Stimulated activated CD8-positive, alpha-beta memory T cell treated with anti-CD3 and anti-CD28 coated beads, Interleukin-4, amount 100 ng/mL, for 24 hours (primary cell): ENCODE measurements at regions not wholly inside any gene's neighbourhood (a gene's known extent, or its start where the extent isn't known, plus 50 kb on each side); places are given as distances from the start of the nearest gene placed in this dataset.
"Not testable (repeated sequence)": the region's sequence is repeated elsewhere in the genome, so short reads cannot be mapped to it uniquely, and the experiment has no call there.

Experiments
- DNase-seq: peaks from one replicate; pipeline ENCODE4 v3.0.0-alpha.2; 2020; ENCODE audit warnings: low read depth

GRCh38 chr4:82077471-82077995 is 296.3 kb downstream of the HNRNPD start:
- DNase-seq = not testable (repeated sequence)

DNA sequence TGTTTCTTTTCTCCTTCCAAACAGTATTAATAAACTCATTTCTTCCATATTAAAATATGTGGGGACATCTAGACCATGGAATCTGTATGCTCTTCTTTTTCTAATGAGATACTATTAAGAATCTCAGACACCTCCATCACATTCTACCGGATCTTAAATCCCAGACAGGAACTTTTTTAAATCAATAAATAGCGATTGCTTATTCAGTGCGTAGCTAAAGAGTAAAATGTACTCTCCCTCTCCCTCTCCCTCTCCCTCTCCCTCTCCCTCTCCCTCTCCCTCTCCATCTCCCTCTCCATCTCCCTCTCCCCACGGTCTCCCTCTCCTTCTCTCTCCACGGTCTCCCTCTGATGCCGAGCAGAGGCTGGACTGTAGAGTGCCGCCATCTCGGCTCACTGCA is 297.0 kb downstream of the HNRNPD start:
- DNase-seq = no peak

DNA sequence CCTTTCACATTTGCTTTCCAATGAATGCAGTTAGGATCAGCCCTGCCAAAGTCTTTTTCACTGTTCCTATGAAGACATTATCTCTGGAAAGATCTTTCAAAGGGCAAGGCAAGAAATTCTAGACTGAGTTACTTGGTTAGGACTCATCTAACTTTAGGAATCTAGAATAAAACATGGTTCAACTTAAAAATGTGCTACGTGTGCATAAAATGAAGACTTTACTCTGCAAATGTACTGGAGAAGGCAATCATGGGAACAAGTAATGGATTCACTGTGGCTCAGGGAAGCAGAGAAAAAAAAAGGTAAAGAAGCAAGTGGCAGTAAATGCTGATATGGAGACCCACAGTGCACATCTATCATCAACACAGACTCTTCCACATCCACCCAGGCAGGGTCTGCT is 297.4 kb downstream of the HNRNPD start:
- no peak for DNase-seq

GRCh38 chr4:82071951-82072350 is 301.8 kb downstream of the HNRNPD start:
- DNase-seq = no peak

DNA sequence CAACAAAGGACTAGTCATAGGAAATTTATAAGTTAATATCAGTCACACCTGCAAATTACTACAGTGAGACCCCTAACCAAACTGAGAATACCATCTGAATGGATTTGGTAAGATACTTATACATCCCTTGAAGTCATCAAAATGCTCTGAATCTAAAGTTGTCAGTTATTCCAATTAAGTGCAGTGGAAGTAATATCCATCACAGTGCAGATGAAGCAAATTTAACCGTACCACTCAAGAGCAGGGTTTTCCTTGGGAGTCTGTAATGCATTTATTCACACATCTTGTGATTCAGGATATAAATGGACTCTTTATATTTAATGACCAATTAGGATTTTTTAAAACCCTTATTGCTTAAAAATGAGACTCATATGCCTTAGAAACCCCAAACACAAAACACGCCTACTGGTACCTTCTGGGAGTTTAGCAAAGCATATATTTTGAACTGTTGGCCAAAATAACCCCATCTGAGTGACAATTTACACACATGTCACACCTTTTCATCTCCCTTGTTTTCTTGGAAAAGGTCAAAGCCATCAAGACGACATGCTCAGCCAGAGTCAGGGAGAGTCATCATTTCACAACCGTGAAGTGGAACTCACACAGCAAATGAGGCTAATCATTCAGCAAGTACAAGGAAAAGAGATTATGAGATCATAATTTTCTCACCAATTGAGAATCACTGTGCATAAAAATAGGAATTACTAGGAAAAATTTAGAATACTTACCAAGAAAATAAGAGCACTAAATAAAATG is 303.7 kb downstream of the HNRNPD start:
- no peak for DNase-seq

GRCh38 chr4:82063017-82063416 is 310.8 kb downstream of the HNRNPD start:
- no peak for DNase-seq

DNA sequence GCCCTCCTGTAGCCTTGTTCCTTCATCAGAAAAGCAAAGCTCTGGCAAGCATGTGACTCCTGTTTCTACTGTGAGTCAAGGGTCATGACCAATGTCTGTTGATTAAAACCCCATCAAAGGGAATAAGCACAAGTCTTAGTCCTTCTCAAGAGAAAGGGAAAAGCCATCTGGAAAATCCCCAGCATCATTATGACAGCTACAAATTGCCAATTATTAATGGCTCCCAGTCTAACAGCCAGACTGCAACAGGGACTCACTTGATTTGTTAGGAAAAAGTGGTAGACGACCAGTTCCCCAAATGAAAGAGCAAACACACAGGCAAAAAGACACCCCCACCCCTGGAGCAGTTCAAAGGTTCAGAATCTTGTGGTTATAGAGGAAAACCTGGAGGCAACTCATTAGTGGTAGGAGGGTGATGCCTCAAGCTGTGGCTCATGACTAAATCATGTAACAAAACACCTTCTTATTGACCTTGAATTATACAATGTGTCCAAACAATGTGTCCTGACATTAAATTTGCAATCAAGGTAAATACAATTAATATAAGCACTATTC is 315.7 kb downstream of the HNRNPD start:
- DNase-seq = no peak

DNA sequence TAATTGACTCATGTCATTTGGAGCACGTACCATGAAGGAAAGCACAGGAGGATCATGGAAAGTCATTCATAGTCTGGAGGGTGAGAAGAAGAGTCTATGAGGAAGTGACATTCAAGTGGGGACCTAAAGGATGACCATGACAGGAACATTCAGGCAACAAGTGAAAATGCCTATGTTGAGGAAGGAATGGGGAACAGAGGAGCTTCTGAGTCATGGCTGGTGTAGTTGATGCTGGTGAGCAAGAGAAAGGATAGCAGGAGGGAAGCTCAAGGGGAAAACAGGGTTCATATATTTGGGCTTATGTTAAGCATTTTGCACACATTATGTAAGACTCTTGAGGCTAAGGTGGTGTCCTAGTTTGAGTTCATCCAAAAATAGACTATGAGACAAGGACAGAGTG is 318.6 kb downstream of the HNRNPD start:
- no peak for DNase-seq

DNA sequence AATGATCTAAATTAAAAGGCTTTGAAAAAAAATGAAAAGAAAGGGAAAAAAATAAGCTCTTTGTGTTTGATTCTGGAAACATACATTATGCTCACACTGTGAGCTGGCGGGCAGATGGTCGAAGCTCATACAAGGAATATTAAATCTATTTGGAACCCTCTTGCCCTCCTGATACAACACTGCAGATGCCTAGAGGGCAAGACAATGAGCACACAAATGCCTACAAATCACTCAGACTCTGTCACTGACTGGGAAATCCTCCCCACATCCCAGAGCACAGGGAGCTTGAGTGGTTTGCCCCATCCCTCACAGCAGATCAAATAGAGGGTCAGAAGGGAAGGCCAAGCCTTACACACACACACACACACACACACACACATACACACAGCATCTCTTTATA is 320.4 kb downstream of the HNRNPD start:
- DNase-seq = no peak

- DNase-seq = no peak
Measured at GRCh38 chr4:82050796-82051195, 323.0 kb downstream of the HNRNPD start.

DNA sequence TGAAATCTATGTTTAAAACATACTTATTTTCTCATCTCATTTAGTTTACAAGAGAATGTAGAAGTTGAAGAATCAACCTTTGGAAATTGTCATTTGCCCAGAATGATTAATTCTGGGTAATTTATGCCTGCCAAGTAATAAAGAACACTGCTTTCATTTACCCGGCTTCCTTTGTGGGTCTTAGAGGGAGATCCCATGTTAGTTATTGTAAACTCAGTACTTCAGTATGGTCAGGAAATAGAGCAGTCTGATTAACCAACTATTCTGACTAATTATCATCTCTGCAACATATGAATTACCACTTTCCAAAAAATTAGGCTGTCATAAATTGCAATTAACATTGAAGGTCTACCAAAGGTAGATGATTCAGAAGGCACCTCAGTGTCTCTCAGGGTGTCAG is 324.5 kb downstream of the HNRNPD start:
- DNase-seq = no peak

GRCh38 chr4:82047731-82048130 is 326.1 kb downstream of the HNRNPD start:
- no peak for DNase-seq

DNA sequence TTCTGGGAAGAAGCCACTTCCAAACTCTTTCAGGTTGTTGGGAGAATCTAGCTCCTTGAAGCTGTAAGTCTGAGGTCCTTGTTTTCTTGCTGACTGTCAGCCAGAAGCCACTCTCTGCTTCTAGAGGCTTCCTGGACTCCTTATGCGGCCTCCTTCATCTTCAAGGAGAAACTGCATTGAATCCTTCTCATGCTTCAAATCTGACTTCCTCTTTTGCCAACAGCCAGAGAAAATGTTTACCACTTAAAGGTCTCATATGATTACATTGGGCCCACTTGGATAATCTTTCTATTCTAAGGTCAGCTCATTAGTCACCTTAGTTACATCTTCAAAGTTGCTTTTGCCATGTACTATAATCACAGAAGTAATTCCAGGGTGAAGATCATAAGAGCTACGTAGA is 327.0 kb downstream of the HNRNPD start:
- DNase-seq = no peak

- no peak for DNase-seq
Measured at GRCh38 chr4:82045267-82045666, 328.5 kb downstream of the HNRNPD start.

GRCh38 chr4:82044141-82044993 is 329.4 kb downstream of the HNRNPD start:
- no peak for DNase-seq

DNA sequence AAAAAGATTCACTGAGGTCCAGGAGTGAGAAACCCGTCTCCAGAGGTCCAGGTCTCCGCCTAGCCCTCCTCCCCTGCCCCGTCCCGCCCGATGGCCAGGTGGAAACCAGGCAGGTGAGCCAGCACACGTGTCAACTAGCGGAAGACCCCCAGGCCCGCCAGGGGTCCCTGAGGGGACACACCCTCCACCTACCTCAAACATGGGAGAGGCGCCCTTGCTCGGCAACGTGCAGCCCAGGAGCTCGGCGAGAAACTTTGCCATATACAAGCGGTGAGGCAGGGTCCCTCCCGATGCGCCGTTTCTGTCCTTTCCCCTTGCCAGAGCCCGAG is 330.0 kb downstream of the HNRNPD start:
- no peak for DNase-seq

DNA sequence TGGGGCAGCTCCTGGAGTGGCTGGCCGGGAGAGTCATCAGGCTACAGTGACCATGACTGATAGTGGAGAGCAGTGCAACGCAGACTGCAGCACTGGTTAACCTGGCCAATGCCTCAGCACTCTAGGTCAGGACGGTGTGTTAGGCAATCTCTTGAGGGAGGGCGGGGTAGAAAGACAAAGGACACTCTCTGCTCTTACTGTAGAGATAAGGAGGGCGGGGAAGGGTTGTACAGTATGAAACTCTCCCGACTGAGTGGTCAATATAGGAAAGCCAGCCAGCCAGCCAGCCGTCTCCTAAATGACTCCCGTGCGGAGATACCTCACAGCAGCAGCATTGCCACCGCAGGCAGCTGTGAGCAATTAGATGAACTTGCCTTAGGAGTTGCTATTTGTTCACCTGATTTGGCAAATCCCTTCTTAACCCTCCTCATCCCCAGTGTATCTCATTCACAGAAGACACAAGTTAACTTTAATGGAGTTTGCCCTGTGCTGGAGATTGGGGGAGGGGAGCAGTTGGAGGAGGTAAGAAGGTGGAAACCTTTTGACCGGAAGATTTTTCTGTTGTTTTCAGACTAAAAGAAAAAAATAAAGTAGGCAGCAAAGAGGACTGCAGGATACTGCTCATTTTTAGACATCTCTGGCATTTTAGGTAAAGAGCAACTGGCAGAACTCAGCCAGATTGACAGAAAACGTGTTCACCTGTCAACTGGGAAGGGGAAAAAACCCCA is 330.5 kb downstream of the HNRNPD start:
- no peak for DNase-seq

DNA sequence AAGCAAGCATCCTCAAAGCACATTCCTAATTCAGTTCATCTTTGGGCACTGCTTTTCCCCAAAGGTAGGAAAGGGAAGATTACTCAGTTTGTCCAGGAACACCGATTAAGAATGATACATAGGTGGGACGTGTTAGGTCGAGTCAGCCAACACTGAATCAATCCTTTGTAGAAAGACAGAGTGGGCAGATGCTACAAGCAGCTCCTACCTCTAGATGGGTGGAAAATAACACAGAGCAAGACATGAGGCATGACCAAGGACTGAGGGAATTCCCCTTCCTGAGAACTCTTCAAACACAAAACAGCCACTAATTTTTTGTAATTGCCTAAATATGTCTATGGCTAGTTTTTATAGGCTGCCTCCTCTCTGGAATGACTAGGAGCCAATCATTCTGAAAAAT is 331.7 kb downstream of the HNRNPD start:
- no peak for DNase-seq

- DNase-seq = no peak
Measured at GRCh38 chr4:82038936-82039335, 334.9 kb downstream of the HNRNPD start.

DNA sequence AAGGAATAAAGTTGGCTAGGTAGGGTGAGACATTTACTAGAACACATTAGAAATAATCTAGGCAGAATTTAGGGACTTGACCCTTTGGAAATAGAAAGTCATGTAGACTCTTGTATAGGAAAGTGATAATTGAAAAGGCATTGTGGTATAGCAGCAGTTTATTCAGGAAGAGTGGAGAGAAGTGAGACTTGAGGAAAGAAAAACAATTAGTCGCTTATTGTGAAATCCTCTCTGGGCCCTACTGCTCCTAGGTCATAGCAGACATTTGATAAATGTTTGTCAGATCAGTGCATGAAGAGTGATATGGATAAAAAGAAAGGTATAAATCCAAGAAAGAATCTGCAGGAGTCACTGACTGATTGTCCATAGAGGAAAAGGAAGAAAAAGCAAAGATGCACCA is 337.6 kb downstream of the HNRNPD start:
- DNase-seq = no peak

- DNase-seq = no peak
Measured at GRCh38 chr4:82034878-82035277, 338.9 kb downstream of the HNRNPD start.

DNA sequence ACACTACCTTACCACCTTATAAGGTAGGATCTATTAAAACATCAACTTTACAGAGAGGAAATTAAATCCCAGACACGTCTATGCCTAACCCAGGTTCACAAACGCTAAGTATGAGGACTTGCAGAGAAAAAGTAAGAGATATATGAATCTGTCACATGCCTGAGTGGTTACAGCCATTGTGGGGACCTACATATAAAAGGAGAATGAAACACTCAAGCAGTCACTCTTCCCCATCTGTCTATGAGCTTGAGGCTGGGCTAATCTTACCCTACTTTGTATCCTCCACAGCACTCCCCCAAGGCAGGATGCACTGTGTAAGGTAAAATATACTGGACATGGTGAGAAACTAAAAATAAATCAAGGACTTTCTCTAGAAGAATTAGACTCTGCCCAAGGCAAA is 339.9 kb downstream of the HNRNPD start:
- DNase-seq = no peak
